DLD1 (cell line): ENCODE measurements at regions not wholly inside any gene's neighbourhood (a gene's known extent, or its start where the extent isn't known, plus 50 kb on each side); places are given as distances from the start of the nearest gene placed in this dataset.

Experiments used
- in situ Hi-C: cut with HindIII; loops from 2 replicates; pipeline ENCODE4 v1.10.0; 2017; ENCODE audit warnings: low sequenced_read_pairs

GRCh38 chr17:13316657-13317056 is 285.1 kb downstream of the HS3ST3A1 start:
- in situ Hi-C loops = no loop called here

DNA sequence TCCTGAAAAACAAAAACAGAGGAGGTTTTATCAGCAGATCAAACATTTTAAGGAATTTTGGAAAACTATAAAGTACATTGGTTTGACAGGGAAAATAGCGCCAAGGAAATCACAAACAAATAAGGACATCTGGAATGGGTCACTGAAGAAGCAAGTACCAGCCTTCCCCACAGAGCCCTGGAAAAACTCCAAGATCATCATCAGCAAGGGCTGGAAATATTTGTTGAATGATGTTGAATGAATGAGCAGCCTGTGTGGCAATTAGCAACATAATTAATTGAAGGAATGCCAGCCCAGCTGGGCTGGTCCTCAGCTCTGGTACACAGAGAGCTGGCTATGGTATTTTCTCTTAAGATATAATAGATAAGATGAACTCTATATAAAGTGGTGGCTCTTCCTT is 290.4 kb downstream of the HS3ST3A1 start:
- in situ Hi-C loops = no loop called here

GRCh38 chr17:13310858-13311257 is 290.9 kb downstream of the HS3ST3A1 start:
- in situ Hi-C loops = no loop called here

DNA sequence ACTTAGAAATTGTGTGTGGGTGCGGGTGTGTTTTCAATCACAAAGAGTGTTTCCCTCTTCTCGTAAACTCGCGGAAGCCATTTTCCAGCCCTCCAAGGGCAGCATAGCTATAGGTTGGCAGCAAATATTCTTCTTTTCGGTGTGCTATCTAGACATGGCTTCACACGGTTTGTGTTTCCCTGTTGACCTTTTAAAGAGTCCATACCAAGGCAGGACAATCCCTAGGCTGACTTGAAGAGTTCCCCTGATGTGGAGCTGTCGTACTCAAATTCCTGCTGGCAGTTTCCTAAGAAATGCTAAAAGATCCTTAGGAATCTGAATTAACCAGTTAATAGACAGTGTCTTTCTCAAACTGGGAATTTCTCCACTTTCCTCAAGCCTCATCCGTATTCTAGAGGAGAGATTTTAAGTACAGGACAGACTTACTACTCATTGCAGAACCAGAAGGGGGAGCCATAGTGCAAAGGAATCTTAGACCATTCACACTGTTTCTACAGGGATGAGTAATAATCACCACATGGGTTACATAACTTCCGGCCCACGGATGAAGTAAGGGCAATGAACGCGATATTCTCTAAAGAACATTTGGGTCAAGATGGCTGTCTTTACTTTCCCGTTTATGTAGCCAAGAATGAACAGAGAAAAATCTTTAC is 288.6 kb upstream of the ELAC2 start:
- in situ Hi-C loops = no loop called here

- in situ Hi-C loops = no loop called here
These were observed 285.2 kb upstream of the ELAC2 start for GRCh38 chr17:13302983-13303382.

DNA sequence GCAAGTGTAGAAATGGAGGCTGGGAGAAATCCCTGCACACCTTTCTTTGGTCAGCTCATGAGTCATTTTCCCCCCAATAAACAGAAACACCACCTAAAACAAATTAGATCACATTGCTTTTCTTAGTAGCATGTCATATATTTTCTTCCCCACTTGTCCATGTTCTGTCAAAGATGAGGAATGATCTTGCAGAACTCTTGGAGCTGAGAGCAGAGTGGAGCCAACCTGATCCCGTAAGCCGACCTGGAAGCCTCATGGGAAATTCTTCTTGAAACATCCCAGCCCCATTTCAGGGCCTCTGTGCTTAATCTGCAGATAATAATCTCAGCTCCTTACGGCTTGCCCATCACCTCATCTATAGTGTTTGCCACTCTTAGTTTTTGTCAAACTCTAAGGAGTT is 284.6 kb upstream of the ELAC2 start:
- in situ Hi-C loops = no loop called here

- in situ Hi-C loops = no loop called here
These were observed 279.4 kb upstream of the ELAC2 start for GRCh38 chr17:13297183-13297582.

- in situ Hi-C loops = no loop called here
These were observed 275.6 kb upstream of the ELAC2 start for GRCh38 chr17:13293421-13293820.

- in situ Hi-C loops = no loop called here
These were observed 274.5 kb upstream of the ELAC2 start for GRCh38 chr17:13292291-13292690.

- in situ Hi-C loops = no loop called here
These were observed 270.4 kb upstream of the ELAC2 start for GRCh38 chr17:13288248-13288647.

- in situ Hi-C loops = no loop called here
These were observed 269.4 kb upstream of the ELAC2 start for GRCh38 chr17:13287226-13287625.

DNA sequence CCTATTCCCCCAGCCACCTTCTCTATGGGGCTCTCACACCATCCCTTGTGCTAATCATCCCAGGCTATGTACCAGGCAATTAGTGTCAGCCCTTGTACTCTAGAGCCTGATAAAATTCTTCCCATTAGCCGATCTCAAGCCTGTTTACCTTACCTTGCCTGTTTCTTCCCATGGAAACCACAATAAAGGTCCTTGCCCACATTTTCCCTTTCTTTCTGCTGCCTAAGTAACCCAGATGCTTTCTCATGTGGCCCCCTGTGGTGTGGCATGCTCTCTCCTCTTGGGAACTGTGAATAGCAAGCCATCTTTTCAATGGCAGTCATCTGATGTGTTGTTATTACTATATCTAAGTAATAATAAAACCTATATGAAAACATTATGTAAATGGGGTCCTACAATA is 265.8 kb upstream of the ELAC2 start:
- in situ Hi-C loops = no loop called here

DNA sequence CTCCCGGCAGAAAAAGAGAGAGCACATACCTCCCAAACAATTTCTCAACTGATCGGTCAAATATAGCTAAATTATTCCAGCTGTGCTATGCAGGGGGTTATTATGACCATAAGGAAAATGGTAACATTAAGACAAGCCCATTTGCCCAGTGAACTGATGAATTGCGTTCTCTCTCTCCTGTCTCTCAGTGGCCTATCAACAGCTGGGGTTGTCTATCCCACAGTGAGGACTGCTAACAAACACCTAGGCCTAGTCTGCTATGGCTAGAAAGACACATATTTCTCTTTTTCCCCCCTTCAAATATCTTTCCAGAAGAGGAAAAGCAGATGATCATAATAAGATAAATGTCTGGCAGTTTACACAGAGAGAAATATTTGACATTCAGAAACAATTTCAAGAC is 263.8 kb upstream of the ELAC2 start:
- in situ Hi-C loops = no loop called here

GRCh38 chr17:13273806-13274205 is 256.0 kb upstream of the ELAC2 start:
- in situ Hi-C loops = no loop called here

DNA sequence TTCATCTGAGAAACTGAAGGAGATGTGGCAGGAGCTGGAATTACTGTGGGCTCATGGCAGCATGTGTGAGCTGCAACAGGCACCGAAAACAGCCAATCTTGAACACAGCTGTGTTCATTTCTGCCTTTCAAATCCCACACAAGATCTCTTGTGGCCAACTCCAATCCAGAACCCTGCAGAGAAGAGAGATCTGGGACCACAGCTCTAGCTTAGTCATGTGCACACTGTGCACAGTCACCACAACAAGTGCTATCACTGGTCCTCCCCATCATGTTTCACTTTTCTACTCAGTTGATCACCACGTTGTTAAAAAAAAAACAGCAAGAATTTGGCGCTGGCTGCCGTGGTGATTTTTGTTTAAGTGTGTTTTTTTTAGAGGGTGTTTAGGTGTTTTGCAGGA is 254.5 kb upstream of the ELAC2 start:
- in situ Hi-C loops = no loop called here

DNA sequence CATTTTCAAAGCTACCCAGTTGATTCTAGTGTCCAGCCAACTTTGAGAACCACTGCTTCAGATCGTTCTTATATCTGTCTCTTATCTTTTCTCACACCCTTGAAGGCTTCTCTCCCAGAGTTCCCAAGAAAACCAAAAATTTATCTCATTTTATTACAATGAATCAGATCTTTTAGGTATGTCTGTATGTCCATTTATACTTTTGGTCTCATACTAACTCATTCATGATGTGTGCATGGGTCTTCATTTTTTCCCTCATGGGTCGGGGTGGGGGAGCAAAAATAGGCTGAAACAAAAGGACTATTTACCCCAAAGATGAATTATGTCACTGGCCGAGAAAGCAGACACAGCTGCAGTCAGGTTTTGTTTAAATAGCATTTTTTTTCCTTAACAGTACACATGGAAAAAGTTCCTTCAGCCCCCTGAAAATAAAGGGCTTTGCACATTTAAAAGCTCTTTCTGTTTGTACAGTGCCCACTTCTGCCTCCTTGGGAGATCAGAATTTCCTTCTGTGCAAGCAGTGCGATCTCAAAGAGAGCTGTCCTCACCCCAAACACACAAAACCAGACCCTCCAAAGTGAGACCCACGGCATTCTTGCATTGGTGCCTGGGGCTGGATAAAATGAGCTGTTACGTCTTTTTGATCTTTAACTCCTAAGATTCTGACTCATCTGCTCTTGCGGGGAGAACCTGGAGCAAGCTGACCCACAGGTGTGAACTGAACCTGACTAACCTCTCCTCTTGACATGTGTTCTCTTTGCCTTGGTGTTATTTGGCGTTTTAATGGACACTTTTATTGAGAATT is 251.2 kb upstream of the ELAC2 start:
- in situ Hi-C loops = no loop called here

DNA sequence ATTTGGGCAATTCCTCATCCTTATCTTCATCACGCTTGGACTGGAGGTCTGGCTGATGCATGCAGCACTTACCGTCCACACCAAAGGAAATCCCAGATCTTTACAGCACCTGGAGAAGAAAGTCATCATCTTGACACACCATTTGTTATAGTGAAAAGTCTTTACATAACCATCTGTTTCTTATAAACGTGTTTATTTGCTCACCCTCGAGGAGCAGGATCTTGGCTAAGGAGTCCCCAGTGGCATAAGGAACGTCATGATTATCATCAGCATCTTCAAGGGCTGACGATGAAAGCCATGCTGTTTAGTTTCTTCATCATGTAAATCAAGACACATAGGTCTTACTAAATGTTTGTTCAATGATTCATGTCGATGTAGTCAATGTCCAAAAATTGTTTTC is 248.8 kb upstream of the ELAC2 start:
- in situ Hi-C loops = no loop called here

DNA sequence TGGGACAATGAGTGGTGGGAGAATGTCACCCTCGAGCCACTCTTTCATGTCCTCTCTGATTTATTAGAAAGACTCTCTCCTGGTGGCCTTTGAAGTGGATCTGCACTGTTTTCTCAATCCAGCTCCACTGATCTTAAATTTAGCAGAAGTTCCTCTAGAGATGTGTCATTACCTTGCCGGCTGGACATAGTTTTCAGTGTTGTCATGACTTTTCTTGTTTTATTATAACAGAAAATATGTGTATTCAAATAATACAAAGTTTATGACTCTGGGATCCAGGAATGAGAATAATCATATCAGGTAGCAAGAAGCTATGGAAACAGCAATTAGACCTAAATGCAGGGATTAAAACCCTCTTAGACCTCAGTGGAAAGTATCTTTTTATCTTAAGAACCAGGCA is 247.5 kb upstream of the ELAC2 start:
- in situ Hi-C loops = no loop called here

- in situ Hi-C loops = no loop called here
These were observed 245.9 kb upstream of the ELAC2 start for GRCh38 chr17:13263746-13264145.

GRCh38 chr17:13256545-13256944 is 238.7 kb upstream of the ELAC2 start:
- in situ Hi-C loops = no loop called here

- in situ Hi-C loops = no loop called here
These were observed 236.0 kb upstream of the ELAC2 start for GRCh38 chr17:13253733-13254410.

GRCh38 chr17:13244513-13244912 is 226.7 kb upstream of the ELAC2 start:
- in situ Hi-C loops = no loop called here
